ENCODE measurements at regions not wholly inside any gene's neighbourhood (a gene's known extent, or its start where the extent isn't known, plus 50 kb on each side); places are given as distances from the start of the nearest gene placed in this dataset.

DNA sequence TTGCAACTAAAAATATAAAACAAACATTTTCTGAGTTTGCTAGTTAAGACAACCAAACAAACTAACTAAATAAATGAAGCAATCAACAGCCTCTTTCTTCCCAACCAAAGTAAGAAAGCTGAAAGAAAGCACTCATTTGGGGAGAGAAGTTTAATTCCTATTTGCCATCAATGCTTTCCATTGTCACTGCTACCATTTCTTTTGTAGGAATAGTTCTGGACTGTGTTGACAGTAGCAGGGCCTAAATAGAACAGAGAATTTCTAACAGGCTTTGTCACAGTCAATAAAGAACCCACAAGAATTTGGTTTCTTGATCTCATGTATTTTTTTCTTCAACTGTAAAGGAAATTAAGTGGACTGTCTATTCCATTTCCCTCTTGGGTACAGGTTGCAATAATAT lies 1886.4 kb upstream of the TENM3 start:
- TF ChIP-seq POLR2AphosphoS5 (IDR thresholded peaks at IDR 0.05) = no peak
- TF ChIP-seq, protein P1, sequence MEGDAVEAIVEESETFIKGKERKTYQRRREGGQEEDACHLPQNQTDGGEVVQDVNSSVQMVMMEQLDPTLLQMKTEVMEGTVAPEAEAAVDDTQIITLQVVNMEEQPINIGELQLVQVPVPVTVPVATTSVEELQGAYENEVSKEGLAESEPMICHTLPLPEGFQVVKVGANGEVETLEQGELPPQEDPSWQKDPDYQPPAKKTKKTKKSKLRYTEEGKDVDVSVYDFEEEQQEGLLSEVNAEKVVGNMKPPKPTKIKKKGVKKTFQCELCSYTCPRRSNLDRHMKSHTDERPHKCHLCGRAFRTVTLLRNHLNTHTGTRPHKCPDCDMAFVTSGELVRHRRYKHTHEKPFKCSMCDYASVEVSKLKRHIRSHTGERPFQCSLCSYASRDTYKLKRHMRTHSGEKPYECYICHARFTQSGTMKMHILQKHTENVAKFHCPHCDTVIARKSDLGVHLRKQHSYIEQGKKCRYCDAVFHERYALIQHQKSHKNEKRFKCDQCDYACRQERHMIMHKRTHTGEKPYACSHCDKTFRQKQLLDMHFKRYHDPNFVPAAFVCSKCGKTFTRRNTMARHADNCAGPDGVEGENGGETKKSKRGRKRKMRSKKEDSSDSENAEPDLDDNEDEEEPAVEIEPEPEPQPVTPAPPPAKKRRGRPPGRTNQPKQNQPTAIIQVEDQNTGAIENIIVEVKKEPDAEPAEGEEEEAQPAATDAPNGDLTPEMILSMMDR (IDR thresholded peaks at IDR 0.05) = no peak
- no peak for TF ChIP-seq POLR2A (IDR thresholded peaks at IDR 0.05; ENCODE audit: low read depth)

Measured in esophagus muscularis mucosa (tissue), 3 donors.